ENCODE measurements at regions not wholly inside any gene's neighbourhood (a gene's known extent, or its start where the extent isn't known, plus 50 kb on each side); places are given as distances from the start of the nearest gene placed in this dataset.

GRCh38 chr1:244200596-244200995 lies 149.5 kb downstream of the ZBTB18 start:
- Histone ChIP-seq H3K27me3 (ENCODE audit: control insufficient read depth in 4 of 4, insufficient read depth in 4 of 4, low read length in 3 of 4) (no peaks in the 10 kb centered on the region), H3K4me1 (ENCODE audit: control insufficient read depth in 4 of 4, insufficient read depth in 4 of 4, low read length in 3 of 4) (no peaks in the 10 kb centered on the region), H3K36me3 (ENCODE audit: control insufficient read depth in 4 of 4, insufficient read depth in 3 of 4, low read depth in 1 of 4, low read length in 3 of 4) (no peaks in the 10 kb centered on the region), H3K9ac (ENCODE audit: low read depth in 1 of 2, low read length in 2 of 2) (no peak overlapping the region), H3K4me3 (ENCODE audit: low read depth in 1 of 3, low read length in 3 of 3) (no peak overlapping the region), H3K9me3 (ENCODE audit: control insufficient read depth in 4 of 4, low read length in 3 of 4) (no peaks in the 10 kb centered on the region), H3K27ac (ENCODE audit: low read depth in 1 of 2, low read length in 2 of 2) (no peak overlapping the region)
- TF ChIP-seq ZBTB33 (IDR thresholded peaks at IDR 0.05) (no peak), EGR1 (IDR thresholded peaks at IDR 0.05; ENCODE audit: low read depth in 2 of 2) (no peak), MAX (IDR thresholded peaks at IDR 0.05) (no peak), REST (IDR thresholded peaks at IDR 0.05) (no peak), NR2F2 (IDR thresholded peaks at IDR 0.05) (no peak), GABPA (IDR thresholded peaks at IDR 0.05 in 1 of 2, conservative IDR thresholded peaks at IDR 0.05 in 1 of 2) (no peak), FOXA1 (IDR thresholded peaks at IDR 0.05) (no peak), HNF4A (conservative IDR thresholded peaks at IDR 0.05) (no peak), FOXA2 (IDR thresholded peaks at IDR 0.05) (no peak)
- WGBS: 91% methylated on average over 8 of the region's 8 CpGs
- no peak for DNase-seq (ENCODE audit: low spot score)

- no peaks in the 10 kb centered on the region for H3K27me3 ChIP-seq (ENCODE audit: control insufficient read depth in 4 of 4, insufficient read depth in 4 of 4, low read length in 3 of 4)
- no peaks in the 10 kb centered on the region for H3K4me1 ChIP-seq (ENCODE audit: control insufficient read depth in 4 of 4, insufficient read depth in 4 of 4, low read length in 3 of 4)
- no peaks in the 10 kb centered on the region for H3K9me3 ChIP-seq (ENCODE audit: control insufficient read depth in 4 of 4, low read length in 3 of 4)
- H3K27ac ChIP-seq (ENCODE audit: low read depth in 1 of 2, low read length in 2 of 2): no peak overlapping the region
- TF ChIP-seq RXRA (IDR thresholded peaks at IDR 0.05) (no peak), FOXA2 (IDR thresholded peaks at IDR 0.05) (no peak), NR2F2 (IDR thresholded peaks at IDR 0.05) (no peak), TAF1 (conservative IDR thresholded peaks at IDR 0.05) (no peak), EGR1 (IDR thresholded peaks at IDR 0.05; ENCODE audit: low read depth in 2 of 2) (no peak), REST (IDR thresholded peaks at IDR 0.05) (no peak), ATF3 (IDR thresholded peaks at IDR 0.05) (no peak), HNF4A (conservative IDR thresholded peaks at IDR 0.05) (no peak), HNF4G (IDR thresholded peaks at IDR 0.05) (no peak), GABPA (IDR thresholded peaks at IDR 0.05 in 1 of 2, conservative IDR thresholded peaks at IDR 0.05 in 1 of 2) (no peak), RAD21 (IDR thresholded peaks at IDR 0.05) (no peak), ZBTB33 (IDR thresholded peaks at IDR 0.05) (no peak), YY1 (IDR thresholded peaks at IDR 0.05) (no peak), MAX (IDR thresholded peaks at IDR 0.05) (no peak), CTCF (IDR thresholded peaks at IDR 0.05; ENCODE audit: low read depth, low read length, missing input control) (no peak)
- WGBS: 90% methylated on average over 8 of the region's 8 CpGs
- no peak overlapping the region for H3K4me3 ChIP-seq (ENCODE audit: low read depth in 1 of 3, low read length in 3 of 3)
- H3K9ac ChIP-seq (ENCODE audit: low read depth in 1 of 2, low read length in 2 of 2): no peak overlapping the region
- H3K36me3 ChIP-seq (ENCODE audit: control insufficient read depth in 4 of 4, insufficient read depth in 3 of 4, low read depth in 1 of 4, low read length in 3 of 4): no peaks in the 10 kb centered on the region
- DNase-seq (ENCODE audit: low spot score): no peak
Observed at GRCh38 chr1:244201750-244202149, 150.7 kb downstream of the ZBTB18 start.

All from liver (tissue), 8 donors.